PC-9 (cell line): ENCODE measurements at regions not wholly inside any gene's neighbourhood (a gene's known extent, or its start where the extent isn't known, plus 50 kb on each side); places are given as distances from the start of the nearest gene placed in this dataset.

Source experiments
- EZH2 ChIP-seq: fragments of 200-600 bp; sonication (generic); IDR thresholded peaks from 2 replicates; pipeline ENCODE4 v1.8.0; 2017; ENCODE audit warnings: antibody characterized with exemption, low read depth
- TF ChIP-seq, protein P1 (sequence below): fragments of 200-600 bp; sonication (generic); conservative IDR thresholded peaks from 2 replicates; pipeline ENCODE4 v1.6.1; 2017; ENCODE audit warnings: mixed run types, antibody characterized with exemption, mild to moderate bottlenecking, moderate library complexity

DNA sequence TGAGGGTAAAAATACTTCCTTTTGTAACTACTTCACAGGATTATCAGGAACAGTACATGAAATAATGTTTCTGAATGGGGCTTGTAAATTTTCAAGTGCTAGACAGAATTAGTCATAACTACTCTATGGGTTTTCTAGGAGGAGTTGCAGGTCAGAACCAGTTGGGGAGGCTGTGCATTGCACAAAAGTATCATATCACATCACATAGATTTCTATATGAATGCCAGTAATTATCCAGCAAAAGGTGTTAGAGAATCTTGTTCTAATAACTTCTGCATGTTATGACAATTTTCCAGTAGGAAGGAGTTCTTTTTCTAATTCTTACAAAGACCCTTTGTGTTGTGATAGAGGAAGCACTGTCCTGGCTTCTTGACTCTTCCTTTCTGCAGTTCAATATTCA is 551.6 kb downstream of the COL12A1 start:
- TF ChIP-seq, protein P1, sequence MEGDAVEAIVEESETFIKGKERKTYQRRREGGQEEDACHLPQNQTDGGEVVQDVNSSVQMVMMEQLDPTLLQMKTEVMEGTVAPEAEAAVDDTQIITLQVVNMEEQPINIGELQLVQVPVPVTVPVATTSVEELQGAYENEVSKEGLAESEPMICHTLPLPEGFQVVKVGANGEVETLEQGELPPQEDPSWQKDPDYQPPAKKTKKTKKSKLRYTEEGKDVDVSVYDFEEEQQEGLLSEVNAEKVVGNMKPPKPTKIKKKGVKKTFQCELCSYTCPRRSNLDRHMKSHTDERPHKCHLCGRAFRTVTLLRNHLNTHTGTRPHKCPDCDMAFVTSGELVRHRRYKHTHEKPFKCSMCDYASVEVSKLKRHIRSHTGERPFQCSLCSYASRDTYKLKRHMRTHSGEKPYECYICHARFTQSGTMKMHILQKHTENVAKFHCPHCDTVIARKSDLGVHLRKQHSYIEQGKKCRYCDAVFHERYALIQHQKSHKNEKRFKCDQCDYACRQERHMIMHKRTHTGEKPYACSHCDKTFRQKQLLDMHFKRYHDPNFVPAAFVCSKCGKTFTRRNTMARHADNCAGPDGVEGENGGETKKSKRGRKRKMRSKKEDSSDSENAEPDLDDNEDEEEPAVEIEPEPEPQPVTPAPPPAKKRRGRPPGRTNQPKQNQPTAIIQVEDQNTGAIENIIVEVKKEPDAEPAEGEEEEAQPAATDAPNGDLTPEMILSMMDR, result no peak
- TF ChIP-seq EZH2, result no peak
